Spinal cord (tissue), 9 donors: ENCODE measurements at regions not wholly inside any gene's neighbourhood (a gene's known extent, or its start where the extent isn't known, plus 50 kb on each side); places are given as distances from the start of the nearest gene placed in this dataset.
"Not testable (repeated sequence)": the region's sequence is repeated elsewhere in the genome, so short reads cannot be mapped to it uniquely, and the experiment has no call there.

ENCODE experiments used
- DNase-seq, 6 donors: peaks; one replicate each; pipeline versions ENCODE4 v3.0.0 to v3.0.0-alpha.2; 2013 to 2015; ENCODE audit warnings: low spot score in 6 of 6, low read depth in 4 of 6
- H3K27ac ChIP-seq: one replicate; pipeline ENCODE4 v1.5.1; 2013; ENCODE audit warnings: low read depth, low read length, control low read depth
- H3K27me3 ChIP-seq: one replicate; pipeline ENCODE4 v1.6.1; 2013; ENCODE audit warnings: low read length; ENCODE audit not compliant: control insufficient read depth, insufficient read depth
- H3K36me3 ChIP-seq: one replicate; pipeline ENCODE4 v1.6.1; 2013; ENCODE audit warnings: low read length; ENCODE audit not compliant: control insufficient read depth, insufficient read depth
- H3K4me1 ChIP-seq: one replicate; pipeline ENCODE4 v1.6.1; 2013; ENCODE audit warnings: low read length; ENCODE audit not compliant: control insufficient read depth, insufficient read depth
- H3K4me3 ChIP-seq: one replicate; pipeline ENCODE4 v1.5.1; 2013; ENCODE audit warnings: low read depth, low read length, control low read depth
- H3K9me3 ChIP-seq: one replicate; pipeline ENCODE4 v1.6.1; 2013; ENCODE audit warnings: low read length; ENCODE audit not compliant: control insufficient read depth, insufficient read depth
- WGBS: methylation state at CpG from one replicate; pipeline ENCODE4 v1.1.5; 2013; ENCODE audit warnings: missing lambda C conversion rate; ENCODE audit not compliant: insufficient coverage; 5-methylcytosine and 5-hydroxymethylcytosine counted together
- donor health status: healthy.

DNA sequence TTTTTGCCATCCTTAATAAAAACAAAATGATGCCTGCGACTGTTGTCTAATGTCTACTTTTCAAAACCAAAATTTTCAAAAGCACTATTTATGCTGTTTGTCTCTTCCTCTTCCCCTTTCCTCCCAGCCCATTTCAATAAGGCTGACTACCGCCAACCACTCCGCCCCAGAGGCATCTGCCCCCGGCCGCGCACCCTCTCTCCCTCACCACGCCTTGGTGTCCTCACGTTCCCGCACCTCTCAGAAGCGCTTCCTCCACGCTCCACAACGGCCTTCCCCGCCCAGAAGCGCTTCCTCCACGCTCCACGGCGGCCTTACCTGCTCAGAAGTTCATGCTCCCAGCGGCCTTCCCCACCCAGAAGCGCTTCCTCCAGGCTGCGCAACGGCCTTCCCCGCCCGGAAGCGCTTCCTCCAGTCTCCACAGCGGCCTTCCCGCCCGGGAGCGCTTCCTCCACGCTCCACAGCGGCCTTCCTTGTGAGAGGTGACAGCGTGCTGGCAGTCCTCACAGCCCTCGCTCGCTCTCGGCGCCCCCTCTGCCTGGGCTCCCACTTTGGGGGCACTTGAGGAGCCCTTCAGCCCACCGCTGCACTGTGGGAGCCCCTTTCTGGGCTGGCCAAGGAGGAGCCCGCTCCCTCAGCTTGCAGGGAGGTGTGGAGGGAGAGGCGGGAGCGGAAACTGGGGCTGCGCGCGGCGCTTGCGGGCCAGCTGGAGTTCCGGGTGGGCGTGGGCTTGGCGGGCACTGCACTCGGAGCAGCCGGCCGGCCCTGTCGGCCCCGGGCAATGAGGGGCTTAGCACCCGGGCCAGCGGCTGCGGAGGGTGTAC lies 490.4 kb upstream of the ZFP42 start:
- H3K27me3 ChIP-seq, result no peaks in the 10 kb centered on the region
- no peaks in the 10 kb centered on the region for H3K4me1 ChIP-seq
- no peaks in the 10 kb centered on the region for H3K36me3 ChIP-seq
- WGBS, result 96% methylated on average over 47 of the region's 55 CpGs
- H3K4me3 ChIP-seq, result no peak overlapping the region
- H3K27ac ChIP-seq, result no peak overlapping the region
- no peaks in the 10 kb centered on the region for H3K9me3 ChIP-seq
- DNase-seq, result no peak

DNA sequence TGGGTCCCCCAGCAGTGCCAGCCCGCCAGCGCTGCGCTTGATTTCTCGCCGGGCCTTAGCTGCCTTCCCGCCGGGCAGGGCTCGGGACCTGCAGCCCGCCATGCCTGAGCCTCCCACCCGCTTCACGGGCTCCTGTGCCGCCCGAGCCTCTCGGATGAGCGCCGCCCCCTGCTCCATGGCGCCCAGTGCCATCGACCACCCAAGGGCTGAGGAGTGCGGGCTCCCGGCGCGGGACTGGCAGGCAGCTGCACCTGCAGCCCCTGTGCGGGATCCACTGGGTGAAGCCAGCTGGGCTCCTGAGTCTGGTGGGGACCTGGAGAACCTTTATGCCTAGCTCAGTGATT lies 489.8 kb upstream of the ZFP42 start:
- H3K9me3 ChIP-seq, H3K4me1 ChIP-seq, DNase-seq, H3K27ac ChIP-seq, H3K36me3 ChIP-seq, H3K4me3 ChIP-seq, H3K27me3 ChIP-seq: not testable (repeated sequence)
- WGBS, result 89% methylated on average over 15 of the region's 23 CpGs

DNA sequence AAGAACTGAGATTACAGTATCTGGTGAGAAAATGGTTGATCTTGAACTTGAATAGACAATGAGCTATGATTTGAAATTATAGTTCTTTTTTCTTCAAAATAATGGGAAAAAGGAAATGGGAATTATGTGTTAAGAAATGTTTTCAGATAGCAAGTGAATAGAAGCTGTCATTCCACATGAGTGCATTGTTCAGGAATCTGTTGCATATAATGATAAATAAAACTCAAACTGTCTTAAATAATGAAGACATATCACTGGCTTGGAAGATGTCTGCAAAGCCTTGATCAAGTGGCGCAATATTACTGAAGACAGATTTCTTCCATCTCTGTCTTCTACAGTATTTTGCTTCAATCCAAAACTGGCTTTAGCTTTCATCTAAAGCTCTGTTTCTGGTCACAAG lies 479.3 kb upstream of the ZFP42 start:
- H3K4me1 ChIP-seq, result no peaks in the 10 kb centered on the region
- DNase-seq, result no peak
- no peak overlapping the region for H3K4me3 ChIP-seq
- H3K36me3 ChIP-seq, result no peaks in the 10 kb centered on the region
- WGBS, result 100% methylated on average over 1 of the region's 1 CpG
- no peaks in the 10 kb centered on the region for H3K9me3 ChIP-seq
- H3K27ac ChIP-seq, result no peak overlapping the region
- no peaks in the 10 kb centered on the region for H3K27me3 ChIP-seq

DNA sequence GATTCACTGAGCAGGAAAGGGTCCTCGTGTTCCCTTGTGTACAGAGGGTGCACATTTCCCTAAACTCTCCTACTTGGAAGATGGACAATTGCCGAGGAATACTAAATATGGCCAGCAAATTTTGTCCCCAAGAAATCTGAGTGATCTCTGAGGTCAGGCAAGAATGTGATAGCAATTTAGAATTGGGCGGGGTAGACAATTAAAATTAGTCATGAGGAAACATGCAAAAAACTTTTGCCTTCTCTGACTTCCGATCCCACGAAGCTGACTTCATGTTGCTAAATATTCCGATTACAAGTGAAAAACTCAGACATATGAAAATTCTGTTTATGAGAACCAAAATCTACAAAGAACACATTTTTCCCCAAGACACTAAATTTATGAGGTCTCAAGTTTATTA lies 453.9 kb upstream of the ZFP42 start:
- Histone ChIP-seq H3K4me1 (no peaks in the 10 kb centered on the region), H3K36me3 (no peaks in the 10 kb centered on the region), H3K4me3 (no peak overlapping the region), H3K27me3 (no peaks in the 10 kb centered on the region), H3K27ac (no peak overlapping the region), H3K9me3 (no peaks in the 10 kb centered on the region)
- no CpG with 5 or more reads among the region's 6 CpGs for WGBS
- DNase-seq, result no peak

DNA sequence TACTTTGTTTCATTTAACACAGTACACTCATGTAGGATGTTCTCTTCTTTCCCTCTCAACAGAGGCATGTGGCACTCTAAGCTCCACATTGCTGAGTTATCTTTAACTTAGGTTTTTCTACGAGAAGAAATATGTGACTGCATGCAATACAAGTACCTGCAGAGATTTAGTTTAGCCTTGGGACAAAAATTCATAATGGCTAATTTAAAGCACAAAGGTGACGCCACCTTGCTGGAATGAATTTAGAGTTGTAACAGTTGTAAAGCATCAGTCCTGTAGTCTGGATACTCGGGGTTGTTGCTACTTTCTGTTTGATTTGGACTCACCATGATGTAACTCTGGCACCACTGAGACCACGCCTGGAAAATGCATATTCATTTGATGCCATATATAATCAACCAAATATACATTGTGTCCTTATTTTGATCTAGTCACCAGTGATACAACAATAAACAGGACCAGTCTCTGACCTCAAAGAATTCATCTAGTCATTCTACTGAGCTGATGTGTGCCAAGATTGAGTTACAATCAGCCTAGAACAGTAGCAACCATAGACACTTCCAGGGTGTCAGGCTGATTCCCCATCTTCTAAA lies 451.0 kb upstream of the ZFP42 start:
- no peak for DNase-seq
- 60% methylated on average over 1 of the region's 4 CpGs for WGBS
- Histone ChIP-seq H3K27me3 (no peaks in the 10 kb centered on the region), H3K4me3 (no peak overlapping the region), H3K27ac (no peak overlapping the region), H3K4me1 (no peaks in the 10 kb centered on the region), H3K36me3 (no peaks in the 10 kb centered on the region), H3K9me3 (no peaks in the 10 kb centered on the region)

DNA sequence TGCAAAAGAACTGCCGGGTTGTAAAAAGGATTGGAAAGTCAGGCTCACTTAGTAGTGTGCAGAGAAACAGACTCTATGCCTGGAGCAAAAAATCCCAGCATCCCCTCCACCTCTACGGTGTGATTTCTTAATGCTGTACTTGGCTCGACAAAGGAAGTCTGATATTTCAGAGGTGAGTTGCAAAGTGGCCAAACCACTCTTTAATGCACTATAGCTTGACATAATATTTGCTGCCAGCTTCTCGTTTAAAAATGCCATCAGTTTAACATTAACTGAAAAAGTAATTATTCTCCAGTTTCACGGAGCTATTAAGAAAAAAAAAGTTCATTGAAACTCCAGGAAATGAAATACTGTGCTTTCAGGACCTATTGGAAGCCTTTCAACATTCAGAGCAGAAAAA lies 448.3 kb upstream of the ZFP42 start:
- no peak overlapping the region for H3K4me3 ChIP-seq
- H3K27me3 ChIP-seq, result no peaks in the 10 kb centered on the region
- no peaks in the 10 kb centered on the region for H3K36me3 ChIP-seq
- DNase-seq, result peak in 1 of 6 donors; percentile 27
- H3K4me1 ChIP-seq, result no peaks in the 10 kb centered on the region
- H3K27ac ChIP-seq, result no peak overlapping the region
- 0% methylated on average over 1 of the region's 5 CpGs for WGBS
- H3K9me3 ChIP-seq, result no peaks in the 10 kb centered on the region

DNA sequence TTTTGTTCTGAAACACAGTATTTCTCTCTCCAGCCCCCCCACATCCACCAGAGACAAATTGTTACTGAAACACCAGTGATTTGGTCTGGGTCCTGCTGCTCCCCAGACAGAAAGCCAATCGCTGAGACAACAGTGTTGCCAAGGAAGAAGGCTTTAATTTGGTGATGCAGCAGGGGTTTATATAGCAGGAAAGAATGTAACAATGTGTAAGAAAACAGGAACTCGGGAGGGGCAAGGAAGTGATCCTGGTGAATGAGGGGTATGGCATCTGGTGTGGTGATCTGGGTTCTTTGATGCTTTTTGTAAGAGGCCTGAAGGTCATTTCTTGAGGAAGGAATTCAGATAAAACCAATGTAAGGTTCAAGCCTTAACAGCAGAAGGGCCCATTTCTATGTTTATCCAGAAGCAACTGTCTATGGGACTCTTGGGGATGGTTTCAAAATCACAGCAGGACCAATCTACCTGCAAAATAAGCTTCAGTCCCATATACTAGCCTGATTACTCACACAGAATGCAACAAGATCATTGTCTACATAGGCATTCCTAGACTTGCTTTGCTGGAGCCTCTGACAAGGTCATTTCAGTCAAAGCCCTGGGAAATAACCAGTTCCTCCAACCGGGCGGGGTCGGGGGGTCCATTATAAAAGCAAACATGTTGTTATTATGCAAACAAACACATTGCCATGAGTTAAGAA lies 445.2 kb upstream of the ZFP42 start:
- 62% methylated on average over 2 of the region's 5 CpGs for WGBS
- Histone ChIP-seq H3K27me3 (no peaks in the 10 kb centered on the region), H3K36me3 (no peaks in the 10 kb centered on the region), H3K4me1 (no peaks in the 10 kb centered on the region), H3K27ac (no peak overlapping the region), H3K4me3 (no peak overlapping the region), H3K9me3 (no peaks in the 10 kb centered on the region)
- DNase-seq, result no peak

DNA sequence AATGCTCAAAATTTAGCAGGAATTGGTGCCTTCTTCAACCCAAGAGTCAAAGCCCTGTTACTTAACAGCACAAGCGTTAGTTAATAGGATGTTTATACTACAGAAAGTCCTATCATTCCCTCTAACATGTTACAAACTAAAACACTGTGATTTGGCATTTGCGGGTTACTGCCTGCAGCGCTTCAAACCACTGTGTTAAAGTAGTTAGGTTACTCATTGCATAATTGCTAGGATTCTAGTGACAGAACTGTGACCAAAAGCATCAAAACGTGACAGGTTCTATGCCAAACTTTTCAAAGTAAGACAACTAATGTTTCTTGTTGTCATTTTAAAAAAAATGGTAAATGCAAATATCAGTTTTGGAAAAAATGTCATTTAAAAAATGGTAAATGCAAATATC lies 442.8 kb upstream of the ZFP42 start:
- no peaks in the 10 kb centered on the region for H3K9me3 ChIP-seq
- no peaks in the 10 kb centered on the region for H3K27me3 ChIP-seq
- H3K4me1 ChIP-seq, result no peaks in the 10 kb centered on the region
- no peak for DNase-seq
- WGBS, result no CpG with 5 or more reads among the region's 4 CpGs
- no peak overlapping the region for H3K27ac ChIP-seq
- no peaks in the 10 kb centered on the region for H3K36me3 ChIP-seq
- no peak overlapping the region for H3K4me3 ChIP-seq

DNA sequence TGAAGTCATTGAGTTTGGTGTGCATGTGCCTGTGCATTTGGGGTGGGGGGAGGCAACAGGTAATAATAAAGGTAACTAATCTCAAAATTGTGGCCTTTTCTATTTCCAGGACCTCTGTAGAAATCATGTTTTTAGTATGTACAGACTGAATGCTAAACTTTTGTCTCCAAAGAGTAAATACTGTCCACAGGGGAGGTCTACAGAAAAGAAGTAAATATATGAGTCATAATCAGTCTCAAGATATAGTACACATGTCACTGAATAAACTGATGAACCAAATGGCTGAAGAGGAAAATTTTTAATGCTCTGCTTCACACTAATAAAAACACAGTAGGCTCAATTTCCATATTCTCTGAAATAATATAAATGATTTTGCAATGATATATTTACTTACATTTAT lies 440.4 kb upstream of the ZFP42 start:
- no peaks in the 10 kb centered on the region for H3K27me3 ChIP-seq
- H3K36me3 ChIP-seq, result no peaks in the 10 kb centered on the region
- H3K4me1 ChIP-seq, result no peaks in the 10 kb centered on the region
- H3K27ac ChIP-seq, result no peak overlapping the region
- H3K9me3 ChIP-seq, result no peaks in the 10 kb centered on the region
- no peak overlapping the region for H3K4me3 ChIP-seq
- no peak for DNase-seq

DNA sequence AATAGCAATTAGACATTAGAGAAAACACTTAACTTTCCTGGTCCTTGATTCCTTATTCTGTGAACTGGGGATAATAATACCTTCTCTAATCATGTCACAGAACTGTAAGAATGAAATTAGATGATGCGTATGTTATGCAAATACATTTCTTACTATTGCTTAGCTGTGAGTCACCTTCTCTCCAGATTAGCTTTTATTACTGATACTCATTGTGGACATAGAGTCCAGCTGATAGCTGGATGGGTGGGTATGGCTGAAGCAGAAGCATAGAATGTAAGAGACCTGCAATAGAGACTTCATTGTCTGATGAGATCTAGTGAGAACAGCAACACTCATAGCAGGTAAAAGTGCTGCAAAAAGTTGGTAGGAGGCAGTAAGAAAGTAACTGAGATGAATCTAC lies 437.2 kb upstream of the ZFP42 start:
- no peaks in the 10 kb centered on the region for H3K36me3 ChIP-seq
- H3K27me3 ChIP-seq, result no peaks in the 10 kb centered on the region
- H3K9me3 ChIP-seq, result no peaks in the 10 kb centered on the region
- DNase-seq, result no peak
- no peak overlapping the region for H3K4me3 ChIP-seq
- no peak overlapping the region for H3K27ac ChIP-seq
- H3K4me1 ChIP-seq, result no peaks in the 10 kb centered on the region
- WGBS, result no CpG with 5 or more reads among the region's 1 CpG
